B cell (primary cell): ENCODE measurements at regions not wholly inside any gene's neighbourhood (a gene's known extent, or its start where the extent isn't known, plus 50 kb on each side); places are given as distances from the start of the nearest gene placed in this dataset.

Experiments used
- ATAC-seq: fragments of 200-7000 bp; cut with Tn5 transposase; one replicate; pipeline ENCODE4 v1.10.0; 2021; ENCODE audit warnings: low read depth, mild to moderate bottlenecking, moderate number of reproducible peaks, moderate library complexity
- CTCF ChIA-PET: fragments of 350-600 bp; sonication (Branson Sonifier 250); formaldehyde crosslinking; loops from one replicate; lab custom pipeline; 2021; ENCODE audit warnings: antibody characterized with exemption, inconsistent platforms; lab: Charles Lee
- POLR2A ChIA-PET: fragments of 350-600 bp; sonication (Branson Sonifier 250); formaldehyde crosslinking; loops from one replicate; lab custom pipeline; 2021; ENCODE audit warnings: antibody characterized with exemption; lab: Charles Lee
- DNase-seq: peaks from one replicate; pipeline ENCODE4 v3.0.0; 2013
- H2AFZ ChIP-seq: 2 replicates; pipeline ENCODE4 v1.6.1; 2012; ENCODE audit warnings: mild to moderate bottlenecking, low read depth, low read length; ENCODE audit not compliant: insufficient read depth, poor library complexity, severe bottlenecking
- H3K27ac ChIP-seq, 2 donors: 1 replicate in 1 of 2; 2 replicates in 1 of 2; pipeline ENCODE4 v1.5.1; 2012 to 2013; ENCODE audit warnings: low read length in 2 of 2, mild to moderate bottlenecking in 2 of 2, moderate library complexity in 1 of 2
- H3K27me3 ChIP-seq, 4 experiments: fragments of 200-600 bp in 1 of 4; sonication (generic) in 1 of 4; replicated peaks in 1 of 4; 1 replicate in 2 of 4; 2 replicates in 2 of 4; pipeline versions ENCODE4 v1.6.1 to v1.7.0; 2013 to 2016; ENCODE audit warnings: low read length in 3 of 4, mild to moderate bottlenecking in 2 of 4, mixed read lengths in 1 of 4, moderate library complexity in 1 of 4; ENCODE audit not compliant: insufficient read depth in 4 of 4, control insufficient read depth in 3 of 4; ENCODE audit errors: control extremely low read depth in 1 of 4
- H3K36me3 ChIP-seq, 2 experiments: replicated peaks in 1 of 2; 1 replicate in 1 of 2; 2 replicates in 1 of 2; pipeline versions ENCODE4 v1.6.1 to v1.7.1; 2013; ENCODE audit warnings: low read length in 1 of 2; ENCODE audit not compliant: insufficient read depth in 2 of 2, control insufficient read depth in 1 of 2; ENCODE audit errors: control extremely low read depth in 1 of 2, extremely low read depth in 1 of 2
- H3K4me1 ChIP-seq, 2 donors: fragments of 200-600 bp in 1 of 2; sonication (generic) in 1 of 2; 1 replicate in 1 of 2; 2 replicates in 1 of 2; pipeline versions ENCODE4 v1.5.1 to v1.6.1; 2013 to 2017; ENCODE audit warnings: low read length in 2 of 2; ENCODE audit not compliant: control insufficient read depth in 2 of 2, insufficient read depth in 2 of 2
- H3K4me2 ChIP-seq: replicated peaks from 2 replicates; pipeline ENCODE3; 2012; ENCODE audit warnings: mild to moderate bottlenecking, low read depth, low read length; ENCODE audit not compliant: poor library complexity, severe bottlenecking
- H3K4me3 ChIP-seq, 5 experiments: fragments of 200-600 bp in 1 of 5; sonication (generic) in 1 of 5; 1 replicate in 3 of 5; 2 replicates in 2 of 5; pipeline versions ENCODE4 v1.5.1 to v1.7.0; 2011 to 2016; ENCODE audit warnings: low read length in 4 of 5, mild to moderate bottlenecking in 4 of 5, low read depth in 2 of 5, control low read depth in 1 of 5, moderate library complexity in 1 of 5; ENCODE audit not compliant: insufficient read depth in 1 of 5; ENCODE audit errors: control extremely low read depth in 1 of 5, extremely low read depth in 1 of 5
- H3K79me2 ChIP-seq: fragments of 200-600 bp; sonication (generic); one replicate; pipeline ENCODE4 v1.6.0; 2016; ENCODE audit warnings: low read length; ENCODE audit not compliant: control insufficient read depth, insufficient read depth
- H3K9ac ChIP-seq: fragments of 200-600 bp; sonication (generic); 2 replicates; pipeline ENCODE4 v1.6.1; 2017; ENCODE audit warnings: mild to moderate bottlenecking, low read length, moderate library complexity
- H3K9me3 ChIP-seq, 3 donors: one replicate each; pipeline versions ENCODE4 v1.6.1 to v1.7.1; 2013; ENCODE audit warnings: low read length in 2 of 3; ENCODE audit not compliant: control insufficient read depth in 2 of 3, insufficient read depth in 1 of 3; ENCODE audit errors: control extremely low read depth in 1 of 3
- H4K20me1 ChIP-seq: 2 replicates; pipeline ENCODE4 v1.6.0; 2012; ENCODE audit warnings: mild to moderate bottlenecking, low read length; ENCODE audit not compliant: insufficient read depth, control insufficient read depth, poor library complexity, severe bottlenecking
- H3K27ac Mint-ChIP-seq: one replicate; pipeline ENCODE4 v1.8.0; 2021; ENCODE audit warnings: mixed read lengths
- H3K27me3 Mint-ChIP-seq: one replicate; pipeline ENCODE4 v1.8.0; 2021; ENCODE audit warnings: mixed read lengths
- H3K4me1 Mint-ChIP-seq: one replicate; pipeline ENCODE4 v1.8.0; 2021; ENCODE audit warnings: mixed read lengths
- H3K4me3 Mint-ChIP-seq: one replicate; pipeline ENCODE4 v1.8.0; 2021; ENCODE audit warnings: mixed read lengths
- H3K9me3 Mint-ChIP-seq: one replicate; pipeline ENCODE4 v1.8.0; 2022; ENCODE audit warnings: mixed read lengths; ENCODE audit not compliant: insufficient read depth
- CTCF ChIP-seq: fragments of 200-600 bp; IDR thresholded peaks from one replicate; pipeline ENCODE4 v1.8.0; 2022; ENCODE audit warnings: antibody characterized with exemption, mild to moderate bottlenecking
- EZH2 ChIP-seq: IDR thresholded peaks from 2 replicates; pipeline ENCODE4 v1.6.1; 2012; ENCODE audit warnings: borderline replicate concordance, low read depth, mild to moderate bottlenecking, moderate library complexity, low read length; ENCODE audit not compliant: insufficient read depth, poor library complexity, severe bottlenecking
- WGBS: methylation state at CpG from one replicate; pipeline ENCODE4 v1.1.5; 2013; ENCODE audit warnings: missing lambda C conversion rate; ENCODE audit not compliant: insufficient coverage; 5-methylcytosine and 5-hydroxymethylcytosine counted together
- intact Hi-C: fragments of 100-400 bp; cut with micrococcal nuclease; formaldehyde crosslinking; loops from one replicate; pipeline ENCODE4 v1.10.0; 2022

DNA sequence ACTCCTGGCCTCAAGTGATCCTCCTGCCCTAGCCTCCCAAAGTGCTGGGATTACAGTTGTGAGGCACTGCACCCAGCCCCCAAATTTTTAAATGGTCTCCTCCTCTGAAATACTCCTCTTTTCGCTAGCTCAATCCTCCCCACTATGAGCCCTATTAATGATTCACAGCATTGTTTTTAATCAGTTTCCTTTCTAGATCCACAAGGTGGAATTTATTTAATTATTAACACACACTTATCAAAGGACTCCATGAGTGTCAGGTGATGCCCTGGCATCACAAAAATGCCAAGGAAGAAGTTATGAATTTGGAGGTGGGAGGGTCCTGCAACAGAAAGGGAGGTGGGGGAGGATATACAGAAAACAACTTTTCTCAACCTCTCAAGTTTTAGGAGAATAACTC is 806.5 kb downstream of the PRELID2 start:
- Mint-ChIP-seq H3K9me3 (no peaks in the 10 kb centered on the region), H3K27ac (no peak overlapping the region), H3K27me3 (no peaks in the 10 kb centered on the region), H3K4me3 (no peak overlapping the region), H3K4me1 (no peaks in the 10 kb centered on the region)
- no peak overlapping the region for H3K27ac ChIP-seq
- ATAC-seq: no peak
- intact Hi-C loops: no loop called here
- ChIA-PET CTCF (no interaction called here), POLR2A (no interaction called here)
- H3K79me2 ChIP-seq: no peaks in the 10 kb centered on the region
- DNase-seq: no peak
- no CpG with 5 or more reads among the region's 1 CpG for WGBS
- H3K4me3 ChIP-seq: no peak overlapping the region
- H3K9ac ChIP-seq: no peak overlapping the region
- H3K9me3 ChIP-seq: no peaks in the 10 kb centered on the region
- H3K4me1 ChIP-seq: no peaks in the 10 kb centered on the region
- no peaks in the 10 kb centered on the region for H3K27me3 ChIP-seq
- no peak overlapping the region for H3K4me2 ChIP-seq
- H4K20me1 ChIP-seq: no peaks in the 10 kb centered on the region
- no peaks in the 10 kb centered on the region for H3K36me3 ChIP-seq
- TF ChIP-seq CTCF (no peak), EZH2 (no peak)
- H2AFZ ChIP-seq: no peak overlapping the region

DNA sequence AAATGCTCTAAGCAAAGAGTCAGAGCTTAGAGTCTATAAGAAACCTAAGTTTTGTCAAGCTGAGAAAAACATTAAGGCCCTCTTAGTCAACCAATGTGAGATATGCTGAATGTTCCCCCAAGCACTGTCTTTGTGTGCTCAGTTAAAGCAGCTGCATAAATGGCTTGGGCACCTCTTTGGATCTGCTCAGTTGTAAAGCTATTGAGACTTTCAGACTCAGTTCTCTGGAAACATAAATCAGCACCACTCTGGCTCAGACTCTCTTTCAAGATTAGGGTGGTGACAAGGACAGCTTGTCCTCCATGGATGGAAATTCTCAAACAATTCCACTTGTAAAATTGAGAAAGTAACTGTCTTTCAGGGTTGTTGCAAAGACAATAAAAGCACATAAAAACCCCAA is 807.9 kb downstream of the PRELID2 start:
- H2AFZ ChIP-seq: no peak overlapping the region
- ChIA-PET POLR2A (no interaction called here), CTCF (no interaction called here)
- Mint-ChIP-seq H3K27ac (no peak overlapping the region), H3K4me1 (no peaks in the 10 kb centered on the region), H3K27me3 (no peaks in the 10 kb centered on the region), H3K9me3 (no peaks in the 10 kb centered on the region), H3K4me3 (no peak overlapping the region)
- H3K9ac ChIP-seq: no peak overlapping the region
- no peak for ATAC-seq
- no peaks in the 10 kb centered on the region for H3K27me3 ChIP-seq
- no peak for DNase-seq
- intact Hi-C loops: no loop called here
- no peaks in the 10 kb centered on the region for H3K79me2 ChIP-seq
- TF ChIP-seq EZH2 (no peak), CTCF (no peak)
- H3K4me2 ChIP-seq: no peak overlapping the region
- H4K20me1 ChIP-seq: no peaks in the 10 kb centered on the region
- no peaks in the 10 kb centered on the region for H3K36me3 ChIP-seq
- H3K9me3 ChIP-seq: no peaks in the 10 kb centered on the region
- H3K4me1 ChIP-seq: no peaks in the 10 kb centered on the region
- H3K4me3 ChIP-seq: no peak overlapping the region
- no peak overlapping the region for H3K27ac ChIP-seq
